ENCODE measurements at regions not wholly inside any gene's neighbourhood (a gene's known extent, or its start where the extent isn't known, plus 50 kb on each side); places are given as distances from the start of the nearest gene placed in this dataset.

DNA sequence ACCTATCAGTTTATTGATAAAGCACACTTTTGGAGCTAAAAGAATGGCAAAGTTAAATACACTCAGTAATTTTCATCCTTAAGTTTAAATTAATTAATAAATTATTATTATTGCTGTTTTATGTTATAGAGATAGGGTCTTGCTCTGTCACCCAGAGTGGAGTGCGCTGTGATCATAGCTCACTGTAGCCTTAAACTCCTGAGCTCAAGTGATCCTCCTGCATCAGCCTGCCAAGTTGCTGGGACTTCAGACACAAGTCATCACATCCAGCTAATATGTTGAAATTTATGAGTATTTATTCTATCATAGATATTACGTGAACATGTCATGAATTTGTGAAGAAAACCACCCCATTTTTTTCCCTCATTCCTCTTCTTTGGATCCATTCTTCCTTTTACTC is 64.2 kb downstream of the GJA1 start:
- DNase-seq, result no peak

DNA sequence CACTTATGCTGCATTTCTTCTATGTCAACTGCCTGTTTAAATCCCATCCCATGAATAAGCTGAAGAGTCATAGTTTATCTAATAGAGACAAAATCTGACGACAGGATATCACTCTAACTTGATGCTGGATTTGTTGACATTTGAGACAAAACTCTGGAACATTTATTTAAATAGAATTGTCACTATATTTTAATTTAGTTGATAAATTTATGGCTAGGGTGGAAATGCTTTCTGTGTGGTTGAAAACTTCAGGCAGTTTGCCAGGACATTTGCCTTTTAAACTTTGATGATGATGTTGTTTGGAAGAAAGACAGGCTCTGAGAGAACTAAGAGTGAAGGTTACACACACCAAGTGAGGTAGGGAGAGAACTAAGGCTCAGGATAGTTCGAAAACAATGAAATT is 68.1 kb downstream of the GJA1 start:
- no peak for DNase-seq

DNA sequence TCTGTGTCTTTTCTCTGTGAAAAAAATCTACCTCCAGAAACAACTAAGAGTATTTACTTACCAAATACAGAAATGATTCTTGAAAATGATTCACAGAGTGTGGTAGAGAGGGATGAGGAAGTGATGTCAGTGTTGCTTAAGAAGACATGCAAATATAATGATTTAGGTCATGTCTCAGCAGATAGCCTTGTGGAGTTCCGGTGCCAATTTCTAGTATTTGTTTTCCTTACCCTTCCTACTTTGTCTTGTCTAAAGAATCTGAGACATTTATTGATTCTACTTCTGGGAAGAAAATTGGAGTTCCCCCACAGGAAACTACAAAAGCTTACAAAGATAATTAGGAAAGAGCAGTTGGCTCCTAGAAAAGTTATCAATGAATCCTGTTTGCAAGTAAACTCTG is 68.8 kb downstream of the GJA1 start:
- DNase-seq, result no peak

DNA sequence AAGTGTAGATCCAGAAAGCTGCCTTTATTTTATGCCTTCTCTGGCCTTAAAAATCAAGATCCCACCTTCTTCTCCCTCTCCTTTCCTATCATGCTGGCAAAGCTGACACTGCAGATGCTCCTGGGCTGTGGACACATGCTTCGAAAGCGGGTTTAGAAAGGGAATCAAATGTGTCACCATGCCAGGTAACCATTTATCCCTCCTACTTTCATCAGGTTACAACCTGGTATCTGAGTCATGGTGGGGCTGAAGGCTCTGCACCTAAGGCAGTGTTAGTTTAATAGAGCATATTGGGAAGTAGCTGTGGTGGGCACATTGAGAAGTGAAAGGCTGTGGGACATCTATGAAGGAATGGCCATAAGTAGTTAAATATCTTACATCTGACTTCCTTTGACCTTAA is 69.8 kb downstream of the GJA1 start:
- DNase-seq, result no peak

DNA sequence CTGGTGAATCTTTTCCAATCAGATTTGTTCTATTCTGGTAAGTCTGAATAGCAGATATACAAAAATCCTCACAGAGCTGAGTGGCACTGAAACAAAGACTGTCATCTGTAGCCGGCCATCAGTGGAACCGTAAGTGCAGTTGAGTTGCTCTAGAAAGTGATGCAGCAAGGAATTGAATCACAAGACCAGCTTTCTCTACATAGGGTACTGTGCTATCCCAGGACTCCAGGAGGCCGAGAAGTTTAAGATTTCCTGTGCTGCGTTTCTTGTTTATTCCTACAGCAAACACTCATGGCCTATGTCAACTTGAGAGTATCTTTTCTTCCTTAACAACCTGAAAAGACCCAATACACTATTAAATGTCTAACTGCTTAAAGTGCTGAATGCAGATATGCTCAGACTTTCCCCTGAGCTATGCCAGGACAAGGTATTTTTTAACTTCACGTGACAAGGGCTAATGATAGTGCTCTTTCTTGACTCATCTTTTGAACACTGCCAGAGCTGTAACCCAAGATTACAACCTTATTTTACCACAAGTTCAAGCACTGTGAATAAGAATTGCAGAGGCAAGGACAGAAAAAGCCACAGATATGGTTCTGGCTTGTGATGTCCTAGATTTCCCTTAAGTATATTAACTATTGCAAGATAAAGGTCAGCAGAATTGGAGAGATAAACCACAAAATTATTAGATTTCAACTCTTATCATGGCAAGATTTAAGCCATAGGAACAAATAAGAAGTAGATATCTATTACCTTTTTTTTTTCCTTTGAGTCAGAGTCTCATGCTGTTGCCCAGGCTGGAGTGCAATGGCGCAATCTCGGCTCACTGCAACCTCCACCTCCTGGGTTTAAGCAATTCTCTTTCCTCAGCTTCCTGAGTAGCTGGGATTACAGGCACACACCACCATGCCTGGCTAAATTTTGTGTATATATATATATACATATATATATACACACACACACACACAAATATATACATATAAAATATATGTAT is 71.6 kb downstream of the GJA1 start:
- DNase-seq, result no peak

DNA sequence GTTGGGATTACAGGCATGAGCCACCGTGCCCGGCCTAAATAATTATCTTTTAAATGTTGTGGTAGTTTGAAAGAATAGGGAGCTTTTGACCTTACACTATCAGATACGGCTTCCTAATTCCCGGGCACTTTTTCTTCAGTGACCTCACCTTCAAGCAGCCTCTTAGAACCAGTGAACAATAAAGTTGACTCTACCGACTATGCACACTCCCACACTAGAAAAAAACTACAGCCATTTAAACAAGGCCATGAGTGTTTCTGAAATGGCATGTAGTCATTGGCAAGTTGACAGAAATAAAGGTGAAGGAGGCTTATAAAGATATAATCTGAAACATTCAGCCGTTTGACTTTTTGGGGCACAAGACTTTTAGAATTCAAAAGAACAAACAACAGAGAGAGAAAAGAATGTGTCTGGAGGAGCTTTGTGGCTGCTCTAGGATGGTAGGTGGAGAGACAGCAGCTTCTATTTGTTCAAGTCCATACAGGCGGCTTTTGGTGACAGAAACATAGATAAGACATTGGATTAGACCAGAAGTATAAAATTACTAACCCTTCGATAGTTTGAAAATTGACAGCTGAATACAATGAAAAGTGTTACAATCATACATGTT is 75.2 kb downstream of the GJA1 start:
- DNase-seq, result no peak

DNA sequence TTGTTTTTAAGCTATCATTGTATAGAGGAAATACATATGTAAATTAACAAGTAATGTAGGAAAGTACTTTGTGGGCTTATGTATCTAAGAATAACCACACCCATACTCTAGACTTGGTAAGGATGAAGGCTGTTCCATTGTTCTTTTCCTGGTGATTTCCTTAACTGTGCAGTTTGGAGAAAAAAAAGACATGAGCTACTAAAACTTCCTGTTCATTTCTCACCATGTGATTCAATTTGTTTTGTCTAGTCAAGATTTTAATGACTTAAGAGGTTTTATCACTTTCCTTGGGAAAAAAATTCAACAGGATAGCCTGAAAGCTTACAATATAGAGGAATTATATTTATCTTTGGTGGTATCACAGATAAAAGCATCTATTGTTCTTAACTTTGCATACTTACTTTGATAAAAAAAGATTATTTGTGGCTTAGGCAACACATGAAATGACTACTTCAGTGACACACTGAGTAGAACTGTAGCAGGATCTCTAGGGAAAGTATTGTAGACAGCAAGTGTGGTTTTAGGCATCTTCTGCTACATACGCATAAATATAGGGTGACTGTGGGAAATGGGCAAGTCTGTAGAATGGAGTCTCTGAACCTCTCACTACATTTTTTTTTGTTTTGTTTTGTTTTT is 80.3 kb downstream of the GJA1 start:
- DNase-seq, result no peak

DNA sequence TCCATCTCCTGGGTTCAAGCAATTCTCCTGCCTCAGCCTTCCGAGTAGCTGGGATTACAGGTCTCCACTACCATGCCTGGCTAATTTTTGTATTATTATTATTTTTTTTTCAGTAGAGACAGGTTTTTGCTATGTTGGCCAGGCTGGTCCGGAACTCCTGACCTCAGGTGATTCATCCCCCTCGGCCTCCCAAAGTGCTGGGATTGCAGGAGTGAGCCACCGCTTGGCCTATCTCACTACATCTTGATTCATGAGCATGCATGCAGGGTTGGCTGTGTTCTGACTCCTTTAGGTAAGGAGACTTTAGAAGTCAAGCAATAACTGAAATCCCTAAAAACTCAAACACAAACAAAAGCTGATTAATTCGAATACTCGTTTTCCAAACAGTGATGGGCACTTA is 80.9 kb downstream of the GJA1 start:
- DNase-seq, result no peak

DNA sequence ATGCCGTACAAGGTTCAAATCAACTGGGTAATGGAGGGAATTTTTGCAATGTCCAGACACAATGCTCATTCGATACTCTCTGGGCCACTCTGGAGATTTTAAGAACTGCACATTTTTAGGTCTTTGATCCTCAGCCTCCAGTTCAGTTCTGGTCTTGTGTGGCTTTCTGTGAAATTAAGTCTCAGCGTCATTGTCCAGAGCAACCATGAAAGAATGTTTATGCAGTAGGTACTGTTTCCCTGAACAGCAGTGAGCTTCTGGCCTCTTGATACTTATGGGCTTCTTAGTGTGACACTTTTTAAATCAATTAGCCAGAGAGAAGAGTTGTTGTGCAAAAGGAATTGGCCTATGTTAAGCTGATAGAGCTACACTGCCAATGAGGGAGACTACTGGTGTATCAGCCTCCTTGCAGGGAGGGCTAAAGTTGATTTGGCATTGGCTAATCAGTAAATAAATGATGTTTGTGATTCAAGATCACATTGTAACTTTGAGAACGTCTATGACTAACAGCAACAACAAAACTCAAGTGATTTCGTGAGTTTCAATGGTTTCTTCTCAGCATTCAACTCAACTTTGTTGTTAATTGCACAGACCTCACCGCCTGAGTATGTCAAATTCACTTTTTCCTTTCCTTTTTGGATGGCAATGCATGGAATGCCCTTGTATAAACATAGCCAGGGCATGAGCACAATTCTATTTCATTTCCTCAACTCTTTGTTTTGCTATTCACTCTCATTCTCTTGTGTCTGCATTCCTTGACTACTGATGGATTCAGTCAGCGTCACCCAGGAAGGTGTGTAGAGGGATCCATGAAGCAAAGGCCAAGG is 85.1 kb downstream of the GJA1 start:
- DNase-seq, result no peak

DNA sequence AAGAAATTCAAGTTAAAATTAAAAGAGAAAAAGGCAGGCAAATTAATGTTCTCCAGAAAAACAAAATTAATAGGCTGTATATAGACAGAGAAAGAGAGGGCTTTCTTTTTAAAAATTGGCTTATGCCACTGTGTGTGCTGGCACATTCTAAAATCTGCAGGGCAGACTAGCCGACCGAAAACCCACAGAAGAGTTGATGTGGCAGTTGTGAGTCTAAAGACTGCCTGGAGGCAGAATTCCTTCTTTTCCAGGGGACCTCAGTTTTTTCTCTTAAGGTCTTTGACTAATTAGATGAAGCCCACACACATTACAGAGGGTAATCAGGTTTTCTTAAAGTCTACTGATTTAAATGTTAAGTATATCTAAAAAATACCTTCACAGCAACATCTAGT is 85.7 kb downstream of the GJA1 start:
- DNase-seq, result no peak

DNA sequence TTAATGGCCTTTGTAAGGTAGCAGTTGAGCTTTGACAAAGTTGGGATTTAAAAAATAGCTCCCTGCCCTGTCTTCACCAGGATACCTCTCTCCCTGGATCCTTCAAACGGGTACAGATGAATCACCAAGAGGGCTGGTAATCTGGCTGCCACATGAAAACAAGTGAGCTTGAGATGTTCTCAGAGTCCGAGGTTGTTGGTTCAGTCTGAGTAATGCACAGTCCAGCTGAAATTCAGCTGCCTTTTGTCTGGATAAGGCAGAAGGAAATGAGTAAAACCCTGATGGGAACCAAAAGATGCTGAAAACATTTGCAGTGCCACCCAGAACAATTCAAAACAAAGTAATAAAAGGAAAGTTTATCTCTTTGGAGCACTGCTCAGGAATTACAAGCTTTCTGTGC is 86.8 kb downstream of the GJA1 start:
- no peak for DNase-seq

DNA sequence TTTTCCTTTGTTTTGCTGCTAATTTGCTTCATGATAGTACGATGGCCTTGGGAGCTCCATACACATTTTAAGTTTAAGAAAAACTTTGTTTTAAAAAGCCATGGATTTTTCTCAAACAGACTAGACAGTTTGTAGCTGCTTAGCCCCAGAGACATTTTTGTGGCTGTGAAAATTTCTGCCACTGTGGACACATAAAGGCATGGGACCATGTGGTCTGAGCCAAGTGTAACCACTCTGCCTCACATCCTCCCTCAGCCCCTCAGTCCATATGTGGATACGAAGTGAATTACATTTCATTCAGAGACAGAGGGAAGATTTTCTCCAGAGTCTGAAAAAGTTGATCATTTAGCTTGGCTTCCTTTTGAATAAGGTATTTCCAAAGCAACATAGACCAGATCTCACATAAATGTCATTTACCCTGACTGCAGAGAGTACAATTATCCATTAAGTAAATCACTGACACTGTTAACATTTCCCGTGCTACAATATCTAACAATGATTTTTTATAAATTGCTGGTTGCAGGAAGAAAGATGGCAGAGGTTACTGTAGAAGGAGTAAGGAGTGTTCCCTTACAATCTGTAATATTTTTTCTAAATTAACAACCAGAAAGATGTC is 87.4 kb downstream of the GJA1 start:
- no peak for DNase-seq

DNA sequence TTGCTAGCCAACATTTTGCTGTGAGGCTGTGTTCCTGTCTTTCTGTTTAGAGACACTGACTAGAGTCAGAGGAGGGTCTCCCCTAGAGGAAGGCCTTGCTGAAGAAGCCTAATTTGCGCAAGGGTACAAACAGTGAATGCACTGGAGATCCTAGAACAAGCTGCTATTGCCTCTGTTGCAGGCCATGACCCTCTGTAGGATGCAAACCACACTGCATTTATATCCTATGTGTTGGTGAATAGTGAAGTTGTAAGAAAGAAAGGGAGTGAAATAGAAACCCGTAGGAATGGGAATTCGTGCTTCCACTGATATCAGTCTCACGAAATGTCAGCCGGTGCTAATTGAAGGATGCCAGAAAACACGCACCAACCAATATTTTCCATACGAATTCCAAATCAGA is 88.2 kb downstream of the GJA1 start:
- no peak for DNase-seq

DNA sequence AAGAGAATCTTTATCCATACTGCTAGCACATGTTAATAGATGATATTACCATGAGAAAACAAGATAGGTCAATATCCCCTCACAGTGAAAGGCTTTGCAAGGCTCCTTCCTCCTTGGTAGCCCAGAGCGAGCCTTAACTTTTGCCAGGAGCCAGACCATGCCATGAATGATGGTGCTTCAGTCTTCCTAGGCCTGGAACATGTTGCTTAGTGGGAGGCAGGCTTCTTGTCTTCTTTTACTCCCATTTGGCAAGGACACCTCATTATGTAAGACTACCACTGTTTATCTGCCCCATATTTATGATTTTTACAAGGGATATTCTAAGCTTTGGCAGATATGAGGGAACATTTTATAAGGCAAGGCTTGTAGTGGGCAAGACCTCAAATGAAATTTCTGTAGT is 90.8 kb downstream of the GJA1 start:
- no peak for DNase-seq

DNA sequence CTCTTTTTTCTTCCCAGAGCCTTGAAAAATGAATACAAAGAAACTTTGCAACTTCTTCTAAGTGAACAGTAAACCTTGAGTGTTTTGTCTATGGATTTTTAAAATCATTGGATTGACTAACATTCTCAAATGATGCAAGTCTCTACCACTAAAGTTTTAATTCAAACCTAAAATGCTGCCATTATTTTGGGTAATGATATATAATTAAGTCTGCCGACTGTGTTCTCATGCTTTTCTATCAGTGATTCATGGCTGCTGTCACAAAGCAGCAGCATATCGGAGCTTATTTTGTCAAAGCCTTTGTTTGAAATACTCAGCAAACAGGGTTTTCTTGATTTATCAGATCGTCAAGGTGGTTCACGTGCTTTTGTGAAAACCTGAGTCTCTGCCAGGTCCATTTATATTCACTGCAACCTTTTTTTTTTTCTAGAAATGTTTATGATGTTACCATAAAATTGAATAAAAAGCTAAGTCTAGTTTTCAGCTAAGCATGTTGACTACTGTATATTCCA is 96.3 kb downstream of the GJA1 start:
- peak; percentile 21 for DNase-seq

DNA sequence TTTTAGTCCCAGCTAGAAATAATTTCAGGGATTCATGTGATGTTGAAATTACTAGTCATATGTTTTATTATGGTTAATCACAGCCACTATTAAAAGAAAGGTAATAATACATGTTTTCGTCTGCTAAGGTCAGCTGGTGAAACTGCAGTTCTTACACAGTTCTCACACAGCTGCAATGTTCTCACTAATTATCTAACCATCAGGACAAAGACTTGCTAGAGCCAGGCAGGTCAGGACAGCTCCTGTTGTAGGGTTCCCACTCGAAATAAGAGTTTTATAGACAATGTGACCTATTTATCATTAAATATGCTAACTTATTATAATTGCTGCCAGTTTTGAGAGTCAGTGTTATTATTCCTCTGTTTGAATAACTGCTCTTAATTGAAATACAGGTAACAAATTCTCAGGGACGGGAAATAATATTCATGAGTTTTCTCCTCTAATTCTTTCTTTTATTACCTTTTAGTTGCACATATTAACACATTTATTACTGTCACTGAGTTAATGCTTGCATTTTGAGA is 97.9 kb downstream of the GJA1 start:
- no peak for DNase-seq

DNA sequence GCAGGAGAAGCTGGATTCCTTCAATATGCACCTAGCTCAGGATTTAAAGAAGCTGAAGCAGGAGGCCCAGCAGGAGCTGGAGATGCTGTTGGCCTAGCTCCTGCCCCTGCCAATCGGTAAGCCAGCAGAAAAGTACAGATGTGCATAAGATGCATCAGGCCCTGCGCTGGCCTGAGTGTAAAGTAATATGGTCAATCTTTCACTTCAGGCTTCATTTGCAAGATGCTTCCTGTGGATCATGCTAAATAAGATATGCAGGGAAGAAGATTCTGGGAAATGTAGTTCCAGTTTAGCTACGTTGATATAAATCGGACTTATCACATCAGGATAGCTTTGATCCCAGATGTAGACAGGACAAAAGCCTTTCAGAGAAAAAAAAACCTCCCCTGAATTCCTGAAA is 100.3 kb downstream of the GJA1 start:
- DNase-seq, result no peak

DNA sequence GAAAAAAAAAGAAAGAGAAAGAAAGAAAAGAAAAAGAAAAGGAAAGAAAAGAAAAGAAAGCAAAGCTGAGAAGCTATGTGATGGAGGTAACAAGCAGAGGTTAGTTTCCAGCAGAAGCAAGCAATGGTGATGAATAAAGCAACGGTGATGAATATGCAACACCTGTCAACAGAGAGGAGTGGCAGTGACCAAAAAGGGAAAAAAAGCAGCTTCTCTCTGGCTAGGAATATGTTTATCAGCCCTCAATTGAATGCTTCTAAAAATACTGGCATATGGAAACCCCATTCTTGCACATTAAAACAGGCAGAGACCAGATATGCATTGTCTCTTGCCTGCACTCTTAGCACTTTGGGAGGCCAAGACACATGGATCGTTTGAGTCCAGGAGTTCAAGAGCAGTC is 100.9 kb downstream of the GJA1 start:
- no peak for DNase-seq

DNA sequence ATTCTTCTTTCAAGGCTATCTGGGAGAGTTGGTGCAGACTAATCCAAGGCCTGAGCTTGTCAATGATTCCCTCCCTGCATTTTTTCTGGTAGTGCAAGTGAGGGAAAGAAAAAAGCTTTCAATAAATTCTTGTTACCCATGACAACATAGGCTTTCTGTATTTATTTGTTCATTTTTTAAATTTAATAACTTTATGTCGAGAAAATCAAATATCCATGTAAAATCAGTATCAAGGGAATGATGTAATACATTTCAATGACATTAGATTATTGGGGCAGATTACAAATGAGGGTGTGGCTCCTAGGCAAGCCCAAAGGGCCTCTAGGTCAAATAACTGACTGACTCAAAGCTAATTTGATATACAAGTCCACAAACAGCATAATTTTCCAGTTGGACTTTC is 104.0 kb downstream of the GJA1 start:
- no peak for DNase-seq

DNA sequence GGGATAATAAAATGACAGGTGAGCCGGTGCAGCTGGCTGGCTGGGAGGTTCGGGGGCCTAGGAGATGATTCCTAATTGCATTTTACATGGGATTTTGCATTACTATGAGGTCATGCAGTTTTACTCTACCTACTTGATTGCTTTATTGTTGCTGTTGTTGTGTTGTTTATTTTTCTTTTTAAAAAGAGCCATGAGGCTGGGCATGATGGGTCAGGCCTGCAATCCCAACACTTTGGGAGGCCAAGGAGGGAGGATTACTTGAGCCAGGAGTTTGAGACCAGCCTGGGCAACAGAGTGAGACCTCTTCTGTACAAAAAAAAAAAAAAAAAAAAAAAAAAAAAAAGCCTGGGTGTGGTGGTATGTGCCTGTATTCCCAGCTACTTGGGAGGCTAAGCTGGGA is 104.8 kb downstream of the GJA1 start:
- DNase-seq, result no peak

DNA sequence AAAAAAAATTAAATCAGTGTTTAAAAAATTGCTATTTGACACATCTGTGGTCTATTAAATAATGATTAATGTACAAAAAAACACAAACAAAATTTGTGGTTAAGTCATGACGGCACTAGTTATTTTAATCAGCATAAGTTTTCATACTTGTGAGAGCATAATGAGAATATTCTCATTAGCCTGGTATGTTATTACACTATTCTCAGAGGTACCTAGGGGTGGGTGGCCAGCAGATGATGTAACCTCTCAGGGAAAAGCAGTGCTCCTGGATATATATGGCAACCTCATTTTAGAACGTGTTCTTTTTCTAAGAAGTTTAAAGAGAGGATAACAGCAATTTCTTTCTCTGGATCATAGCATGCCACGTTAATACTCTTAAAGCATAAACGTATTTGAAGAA is 109.2 kb downstream of the GJA1 start:
- no peak for DNase-seq

DNA sequence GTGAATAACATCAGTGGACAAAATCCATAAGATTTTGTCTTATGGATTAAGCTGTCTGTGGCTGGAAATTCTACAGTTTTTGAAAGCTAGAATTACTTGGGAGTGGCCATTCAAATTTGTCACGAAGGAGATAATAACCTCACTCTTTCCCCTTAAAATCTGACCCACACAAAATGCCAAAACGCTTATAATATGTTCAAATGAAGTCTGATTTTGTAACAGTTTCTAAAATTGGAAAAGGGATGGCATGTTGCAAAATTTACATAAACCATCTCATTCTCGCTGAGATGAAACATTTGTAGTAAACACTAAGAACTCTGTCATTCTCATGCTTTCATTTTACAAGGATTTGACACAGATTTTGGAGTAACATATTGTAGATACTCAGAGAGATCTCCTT is 112.7 kb downstream of the GJA1 start:
- no peak for DNase-seq

Data from tongue (tissue), 1 donor.